ENCODE measurements at regions not wholly inside any gene's neighbourhood (a gene's known extent, or its start where the extent isn't known, plus 50 kb on each side); places are given as distances from the start of the nearest gene placed in this dataset.
"Not testable (repeated sequence)": the region's sequence is repeated elsewhere in the genome, so short reads cannot be mapped to it uniquely, and the experiment has no call there.

GRCh38 chr12:92436856-92437255 lies 265.9 kb upstream of the PLEKHG7 start:
- no peak for DNase-seq

GRCh38 chr12:92434607-92435025 lies 268.2 kb upstream of the PLEKHG7 start:
- no peak for DNase-seq

- no peak for DNase-seq
These were observed 269.9 kb upstream of the PLEKHG7 start for GRCh38 chr12:92432724-92433441.

DNA sequence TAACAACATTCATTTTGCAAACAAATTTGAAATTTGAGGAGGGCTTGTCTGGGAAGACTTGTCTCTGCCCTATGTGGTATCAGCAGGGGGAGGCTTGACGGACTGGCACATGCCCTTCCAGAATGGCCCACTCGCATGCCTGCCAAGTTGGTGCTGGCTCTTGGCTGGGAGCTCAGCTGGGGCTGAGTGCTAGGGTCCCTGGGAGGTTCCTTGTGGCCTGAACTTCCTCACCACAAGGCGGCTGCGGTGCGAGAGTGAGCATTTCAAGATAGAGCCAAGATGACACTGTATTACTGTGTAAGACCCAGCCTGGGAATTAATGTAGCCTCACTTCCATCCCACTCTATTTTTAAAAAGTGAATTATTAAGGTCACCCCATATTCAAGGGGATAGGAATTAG lies 271.6 kb upstream of the PLEKHG7 start:
- no peak for DNase-seq

GRCh38 chr12:92426332-92426731 lies 276.5 kb upstream of the PLEKHG7 start:
- DNase-seq, result no peak

GRCh38 chr12:92425165-92425564 lies 277.6 kb upstream of the PLEKHG7 start:
- no peak for DNase-seq

DNA sequence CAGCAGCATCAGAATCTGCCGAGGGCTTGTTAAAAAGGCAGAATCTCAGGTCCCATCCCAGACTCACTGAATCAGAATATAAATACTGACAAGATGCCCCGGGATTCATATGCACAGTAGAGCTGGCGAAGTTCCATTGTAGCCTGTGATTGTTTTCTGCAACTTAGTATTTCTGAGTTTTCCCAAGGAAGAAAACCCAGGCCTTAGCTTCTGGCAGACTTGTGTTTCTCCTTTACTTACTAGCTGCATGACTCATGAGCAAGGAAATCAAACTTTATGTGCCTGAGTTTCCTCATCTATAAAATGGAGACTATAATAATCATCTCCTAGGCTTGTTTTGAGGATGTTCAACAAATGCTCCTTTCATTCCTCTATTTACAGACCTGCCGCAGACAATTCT lies 278.5 kb upstream of the PLEKHG7 start:
- no peak for DNase-seq

GRCh38 chr12:92421701-92422100 lies 276.1 kb upstream of the BTG1 start:
- DNase-seq, result no peak

GRCh38 chr12:92421042-92421441 lies 275.4 kb upstream of the BTG1 start:
- no peak for DNase-seq

GRCh38 chr12:92419201-92419600 lies 273.6 kb upstream of the BTG1 start:
- DNase-seq, result no peak

DNA sequence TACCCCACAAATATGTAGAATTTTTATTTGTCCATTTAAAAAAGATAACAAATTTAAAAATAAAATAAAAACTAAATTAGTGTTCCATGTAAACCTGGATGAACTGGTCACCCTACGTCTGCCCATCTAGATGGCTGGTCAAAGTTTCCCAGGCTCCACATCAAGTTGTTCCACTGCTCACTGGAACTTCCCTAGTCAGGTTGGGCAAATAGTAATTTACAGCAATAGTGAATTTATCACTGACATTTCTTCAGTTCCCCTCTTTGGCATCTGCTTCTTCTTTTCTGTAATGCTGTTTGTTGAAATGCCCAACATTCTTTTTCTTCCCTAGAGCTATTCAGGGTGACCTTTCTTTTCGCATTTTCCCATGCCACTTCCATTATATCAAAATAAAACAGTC lies 272.7 kb upstream of the BTG1 start:
- DNase-seq, result no peak

GRCh38 chr12:92417373-92417772 lies 271.7 kb upstream of the BTG1 start:
- no peak for DNase-seq

- no peak for DNase-seq
These were observed 270.8 kb upstream of the BTG1 start for GRCh38 chr12:92416385-92416812.

DNA sequence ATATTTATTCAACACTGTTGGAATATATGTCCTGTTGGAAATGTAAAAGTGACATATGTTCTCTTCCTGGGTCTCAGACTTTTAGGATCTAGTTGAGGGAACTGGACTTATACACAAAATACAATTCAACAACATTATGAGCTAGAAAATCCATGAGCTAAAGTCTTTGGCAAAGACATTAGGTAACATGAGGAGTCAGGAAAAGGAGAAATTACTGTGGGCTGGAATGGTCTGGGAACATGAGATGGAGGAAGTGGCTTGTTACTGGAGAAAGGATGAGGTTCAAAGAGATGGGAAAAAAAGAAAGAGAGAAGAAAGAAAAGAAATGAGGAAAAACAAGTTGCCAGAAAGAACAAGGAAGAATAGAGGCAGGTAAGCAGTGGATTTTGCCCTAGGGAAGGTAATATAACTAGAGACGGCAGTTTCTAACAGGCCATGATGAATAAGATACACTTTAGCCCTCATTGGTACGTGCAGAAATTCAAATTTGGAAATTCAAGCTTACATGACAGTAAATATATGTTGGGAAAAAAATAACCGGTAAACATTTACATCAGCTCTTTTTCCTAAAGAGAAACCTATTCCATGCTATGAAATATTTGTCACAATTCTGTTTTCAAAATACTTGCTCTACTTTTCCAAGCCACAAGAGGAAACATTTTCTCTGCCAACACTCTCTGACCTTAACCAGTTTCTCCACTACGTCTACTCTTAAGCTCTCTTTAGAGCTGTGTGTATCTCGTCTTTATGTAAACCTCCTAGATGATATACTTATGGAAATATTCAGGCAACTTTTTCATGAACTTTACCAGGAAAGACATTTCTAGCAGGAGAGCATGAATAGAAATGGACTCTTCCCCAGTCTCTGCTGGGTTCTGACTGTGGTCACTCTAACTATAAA lies 268.8 kb upstream of the BTG1 start:
- no peak for DNase-seq

DNA sequence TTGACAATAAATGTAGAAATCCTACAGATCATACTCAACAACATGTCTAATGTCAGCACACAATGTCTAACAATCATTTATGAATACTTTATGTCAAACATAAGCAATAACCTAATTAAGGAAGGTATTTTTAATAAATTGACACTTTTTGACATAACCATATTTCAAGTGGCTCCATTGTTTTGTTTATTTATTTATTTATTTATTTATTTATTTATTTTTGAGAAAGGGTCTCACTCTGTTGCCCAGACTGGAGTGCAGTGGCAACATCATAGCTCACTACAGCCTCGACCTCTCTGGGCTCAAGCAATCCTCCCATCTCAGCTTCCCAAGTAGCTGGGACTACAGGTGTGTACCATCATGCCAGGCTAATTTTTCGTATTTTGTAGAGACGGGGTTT lies 267.6 kb upstream of the BTG1 start:
- DNase-seq, result no peak

DNA sequence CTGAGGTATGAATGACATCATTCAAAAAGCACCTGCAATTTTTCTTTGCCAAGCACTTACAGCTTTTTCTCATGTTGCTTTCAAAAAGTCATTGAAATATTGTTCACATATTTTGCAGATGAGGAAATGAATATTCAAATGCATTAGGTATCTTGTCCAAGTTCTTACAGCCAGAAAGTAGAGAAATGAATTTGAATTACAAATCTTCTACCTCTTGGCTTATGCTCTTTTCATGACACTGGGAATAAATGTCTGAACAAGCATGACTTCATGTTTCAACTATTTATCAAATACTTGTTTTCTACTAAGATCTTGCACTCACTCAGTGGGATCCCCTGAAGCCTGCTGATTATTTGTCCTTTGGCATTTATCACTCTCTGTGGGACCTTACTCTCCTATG lies 267.2 kb upstream of the BTG1 start:
- DNase-seq, result no peak

DNA sequence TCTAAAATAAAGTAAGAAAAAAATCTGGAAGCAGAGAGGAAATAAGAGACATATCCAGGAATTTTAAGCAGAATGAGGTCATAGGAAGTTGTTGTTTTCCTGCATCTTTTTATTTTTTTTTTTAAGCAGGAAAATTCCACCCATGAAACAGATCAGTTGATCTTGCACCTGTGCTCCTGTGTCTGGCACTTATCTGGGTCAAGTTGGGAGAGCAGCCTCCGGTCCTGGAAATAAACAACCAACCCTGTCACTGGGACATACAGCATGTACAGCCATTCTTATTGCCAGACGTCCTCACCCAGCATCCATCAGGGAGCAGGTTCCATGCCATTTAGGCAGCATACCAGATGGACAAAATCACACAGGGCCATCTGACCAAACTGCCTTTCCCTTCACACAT lies 266.0 kb upstream of the BTG1 start:
- DNase-seq, result no peak

GRCh38 chr12:92408072-92408900 lies 262.6 kb upstream of the BTG1 start:
- peak in 1 of 56 donors; percentile 3 for DNase-seq

DNA sequence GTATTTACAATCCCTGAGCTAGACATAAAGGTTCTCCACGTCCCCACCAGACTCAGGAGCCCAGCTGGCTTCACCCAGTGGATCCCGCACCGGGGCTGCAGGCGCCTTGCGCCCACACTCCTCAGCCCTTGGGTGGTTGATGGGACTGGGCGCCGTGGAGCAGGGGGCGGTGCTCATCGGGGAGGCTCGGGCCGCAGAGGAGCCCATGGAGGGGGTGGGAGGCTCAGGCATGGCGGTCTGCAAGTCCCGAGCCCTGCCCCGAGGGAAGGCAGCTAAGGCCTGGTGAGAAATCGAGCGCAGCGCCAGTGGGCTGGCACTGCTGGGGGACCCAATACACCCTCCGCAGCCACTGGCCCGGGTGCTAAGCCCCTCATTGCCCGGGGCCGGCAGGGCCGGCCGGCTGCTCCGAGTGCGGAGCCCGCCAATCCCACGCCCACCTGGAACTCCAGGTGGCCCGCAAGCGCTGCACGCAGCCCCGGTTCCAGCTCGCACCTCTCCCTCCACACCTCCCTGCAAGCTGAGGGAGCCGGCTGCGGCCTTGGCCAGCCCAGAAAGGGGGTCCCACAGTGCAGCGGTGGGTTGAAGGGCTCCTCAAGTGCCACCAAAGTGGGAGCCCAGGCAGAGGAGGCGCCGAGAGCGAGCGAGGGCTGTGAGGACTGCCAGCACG lies 260.9 kb upstream of the BTG1 start:
- not testable (repeated sequence) for DNase-seq

GRCh38 chr12:92405801-92406251 lies 260.2 kb upstream of the BTG1 start:
- not testable (repeated sequence) for DNase-seq

- DNase-seq, result no peak
These were observed 259.3 kb upstream of the BTG1 start for GRCh38 chr12:92404921-92405320.

All from amygdala (tissue), 56 donors.